Panc1 (cell line): ENCODE measurements at regions not wholly inside any gene's neighbourhood (a gene's known extent, or its start where the extent isn't known, plus 50 kb on each side); places are given as distances from the start of the nearest gene placed in this dataset.

Experiments
- ATAC-seq: fragments of 200-7000 bp; cut with Tn5 transposase; 2 replicates; pipeline ENCODE4 v1.9.1; 2020; ENCODE audit warnings: mild to moderate bottlenecking, moderate library complexity
- BruUV-seq: library from RNA; stranded (reverse); fragments of 400-500 nt; replicated peaks from 2 replicates; lab custom pipeline; 2021; lab: Mats Ljungman, UMichigan
- CTCF ChIA-PET: fragments of 300-600 bp; sonication (Branson Sonifier 250); formaldehyde crosslinking; loops from one replicate; lab custom pipeline; 2022; ENCODE audit warnings: antibody characterized with exemption; lab: Charles Lee
- POLR2A ChIA-PET: fragments of 300-600 bp; sonication (Branson Sonifier 250); formaldehyde crosslinking; loops from one replicate; lab custom pipeline; 2022; ENCODE audit warnings: antibody characterized with exemption; lab: Charles Lee
- DNase-seq: peaks from one replicate; pipeline ENCODE4 v3.0.0-alpha.2; 2010; ENCODE audit warnings: low read depth, low spot score
- H3K27ac ChIP-seq: 2 replicates; pipeline ENCODE4 v1.5.1; 2011; ENCODE audit warnings: mild to moderate bottlenecking, low read length, inconsistent platforms
- H3K27me3 ChIP-seq: fragments of 200-500 bp; sonication (Bioruptor generic); 2 replicates; pipeline ENCODE4 v1.6.0; 2014; ENCODE audit warnings: low read length, inconsistent platforms; ENCODE audit not compliant: control insufficient read depth, insufficient read depth
- H3K36me3 ChIP-seq: fragments of 200-500 bp; sonication (Bioruptor generic); 2 replicates; pipeline ENCODE4 v1.5.1; 2014; ENCODE audit warnings: inconsistent platforms, mild to moderate bottlenecking, low read length, moderate library complexity; ENCODE audit not compliant: control insufficient read depth, insufficient read depth
- H3K4me1 ChIP-seq: 2 replicates; pipeline ENCODE4 v1.5.1; 2011; ENCODE audit warnings: inconsistent platforms, mild to moderate bottlenecking, low read length, moderate library complexity; ENCODE audit not compliant: control insufficient read depth, insufficient read depth
- H3K4me3 ChIP-seq, 2 experiments: 2 replicates each; pipeline ENCODE4 v1.5.1; 2011 to 2012; ENCODE audit warnings: low read depth in 2 of 2, low read length in 2 of 2, mild to moderate bottlenecking in 2 of 2, inconsistent platforms in 1 of 2, moderate library complexity in 1 of 2
- H3K9me3 ChIP-seq: fragments of 200-500 bp; sonication (Bioruptor generic); 2 replicates; pipeline ENCODE4 v1.5.1; 2014; ENCODE audit warnings: low read depth, mild to moderate bottlenecking, inconsistent platforms, low read length, moderate library complexity; ENCODE audit not compliant: control insufficient read depth, insufficient read depth
- CTCF ChIP-seq: fragments of 450-650 bp; IDR thresholded peaks from 2 replicates; pipeline ENCODE4 v1.5.1; 2017; ENCODE audit warnings: mild to moderate bottlenecking
- POLR2AphosphoS5 ChIP-seq: IDR thresholded peaks from 2 replicates; pipeline ENCODE4 v1.6.1; 2012; ENCODE audit warnings: mild to moderate bottlenecking, low read depth, low read length, moderate library complexity
- REST ChIP-seq, 2 experiments: IDR thresholded peaks; 2 replicates each; pipeline ENCODE4 v1.6.1; 2011 to 2012; ENCODE audit warnings: low read depth in 2 of 2, control low read depth in 1 of 2, low read length in 1 of 2, mild to moderate bottlenecking in 1 of 2, moderate library complexity in 1 of 2; ENCODE audit not compliant: insufficient read depth in 1 of 2
- SIN3A ChIP-seq: IDR thresholded peaks from 2 replicates; pipeline ENCODE4 v1.6.1; 2012; ENCODE audit warnings: low read depth, mild to moderate bottlenecking, low read length, moderate library complexity, borderline replicate concordance; ENCODE audit not compliant: insufficient read depth
- TCF7L2 ChIP-seq: IDR thresholded peaks from 2 replicates; pipeline ENCODE4 v1.6.1; 2011; ENCODE audit warnings: mild to moderate bottlenecking, low read depth, low read length, inconsistent platforms
- in situ Hi-C: cut with HindIII; loops from 2 replicates; pipeline ENCODE4 v1.10.0; 2016; ENCODE audit warnings: low sequenced_read_pairs, low pct_unique_long_range_greater_than_20kb
- intact Hi-C: fragments of 100-400 bp; cut with micrococcal nuclease; formaldehyde crosslinking; loops from one replicate; pipeline ENCODE4 v1.10.0; 2022; ENCODE audit not compliant: unreplicated experiment

GRCh38 chr13:103557878-103558277 lies 491.7 kb upstream of the SLC10A2 start:
- no TSS peak for BruUV-seq
- POLR2A ChIA-PET = no interaction called here
- no peaks in the 10 kb centered on the region for H3K27me3 ChIP-seq
- H3K27ac ChIP-seq = no peak overlapping the region
- in situ Hi-C loops = no loop called here
- CTCF ChIA-PET = no interaction called here
- no peak for ATAC-seq
- intact Hi-C loops = no loop called here
- H3K36me3 ChIP-seq = no peaks in the 10 kb centered on the region
- H3K9me3 ChIP-seq = no peaks in the 10 kb centered on the region
- TF ChIP-seq POLR2AphosphoS5 (no peak), CTCF (no peak), SIN3A (no peak), REST (IDR thresholded peaks at IDR 0.05; ENCODE audit: insufficient read depth in 1 of 2, low read depth in 2 of 2, low read length in 1 of 2) (no peak), TCF7L2 (no peak)
- no peak overlapping the region for H3K4me3 ChIP-seq
- H3K4me1 ChIP-seq = no peaks in the 10 kb centered on the region
- DNase-seq = no peak

GRCh38 chr13:103556681-103557080 lies 490.5 kb upstream of the SLC10A2 start:
- TF ChIP-seq CTCF = no peak
- no peak for DNase-seq
- ATAC-seq = no peak
- Histone ChIP-seq H3K27me3 (no peaks in the 10 kb centered on the region), H3K36me3 (no peaks in the 10 kb centered on the region), H3K27ac (no peak overlapping the region), H3K9me3 (no peaks in the 10 kb centered on the region), H3K4me1 (no peaks in the 10 kb centered on the region), H3K4me3 (no peak overlapping the region)
- ChIA-PET POLR2A (no interaction called here), CTCF (interaction anchor here (0.6 kb wide), 1 partner anchor 233 kb away, joined by 3 read pairs; no protein-coding TSS in a partner anchor)
- in situ Hi-C loops (no loop called here), intact Hi-C loops (no loop called here)
- no TSS peak for BruUV-seq

GRCh38 chr13:103547914-103548313 lies 481.7 kb upstream of the SLC10A2 start:
- Histone ChIP-seq H3K27me3 (no peaks in the 10 kb centered on the region), H3K9me3 (no peaks in the 10 kb centered on the region), H3K36me3 (no peaks in the 10 kb centered on the region), H3K4me3 (no peak overlapping the region), H3K4me1 (no peaks in the 10 kb centered on the region), H3K27ac (no peak overlapping the region)
- DNase-seq (no peak), ATAC-seq (no peak)
- ChIA-PET POLR2A (no interaction called here), CTCF (no interaction called here)
- BruUV-seq = no TSS peak
- in situ Hi-C loops = no loop called here
- intact Hi-C loops = no loop called here
- TF ChIP-seq REST (IDR thresholded peaks at IDR 0.05; ENCODE audit: insufficient read depth in 1 of 2, low read depth in 2 of 2, low read length in 1 of 2) (no peak), SIN3A (no peak), POLR2AphosphoS5 (no peak), CTCF (no peak), TCF7L2 (no peak)
